HG02588 (cell line): ENCODE measurements at regions not wholly inside any gene's neighbourhood (a gene's known extent, or its start where the extent isn't known, plus 50 kb on each side); places are given as distances from the start of the nearest gene placed in this dataset.
"Not testable (repeated sequence)": the region's sequence is repeated elsewhere in the genome, so short reads cannot be mapped to it uniquely, and the experiment has no call there.

Experiments used
- ATAC-seq: cut with Tn5 transposase; IDR thresholded peaks from one replicate; pipeline ENCODE4 v1.9.1; 2021; ENCODE audit warnings: mild to moderate bottlenecking, moderate library complexity; ENCODE audit not compliant: unreplicated experiment

DNA sequence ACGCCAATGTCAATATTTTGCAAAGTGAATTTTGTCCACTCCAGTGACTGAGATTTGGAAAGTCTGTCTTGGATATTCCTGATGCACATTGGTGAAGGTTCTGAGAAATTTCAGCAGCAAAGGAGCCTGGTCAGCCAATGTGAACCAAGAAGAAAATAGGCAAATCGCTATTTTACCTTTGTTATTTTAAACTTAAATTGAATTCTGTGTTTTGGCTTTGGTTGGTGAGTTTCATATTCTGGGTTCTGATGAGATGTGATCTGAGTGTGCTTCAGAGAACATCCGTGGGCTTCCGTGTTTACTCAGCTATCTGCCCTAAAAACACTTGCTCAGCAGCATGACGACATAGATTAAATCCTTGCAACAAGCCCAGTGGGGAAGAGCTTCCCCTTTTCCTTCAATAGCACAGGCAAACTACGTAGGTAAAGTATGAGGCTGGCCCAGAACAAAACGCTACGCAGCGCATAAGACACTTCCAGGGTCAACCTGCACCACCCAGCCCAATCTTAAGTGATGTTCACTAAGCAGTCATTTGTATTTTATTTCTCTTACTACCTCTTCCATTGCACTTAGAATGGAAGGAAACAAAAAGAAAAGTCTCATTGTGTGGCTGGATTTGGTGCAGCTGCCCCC is 176.4 kb upstream of the KAZN start:
- no peak for ATAC-seq

DNA sequence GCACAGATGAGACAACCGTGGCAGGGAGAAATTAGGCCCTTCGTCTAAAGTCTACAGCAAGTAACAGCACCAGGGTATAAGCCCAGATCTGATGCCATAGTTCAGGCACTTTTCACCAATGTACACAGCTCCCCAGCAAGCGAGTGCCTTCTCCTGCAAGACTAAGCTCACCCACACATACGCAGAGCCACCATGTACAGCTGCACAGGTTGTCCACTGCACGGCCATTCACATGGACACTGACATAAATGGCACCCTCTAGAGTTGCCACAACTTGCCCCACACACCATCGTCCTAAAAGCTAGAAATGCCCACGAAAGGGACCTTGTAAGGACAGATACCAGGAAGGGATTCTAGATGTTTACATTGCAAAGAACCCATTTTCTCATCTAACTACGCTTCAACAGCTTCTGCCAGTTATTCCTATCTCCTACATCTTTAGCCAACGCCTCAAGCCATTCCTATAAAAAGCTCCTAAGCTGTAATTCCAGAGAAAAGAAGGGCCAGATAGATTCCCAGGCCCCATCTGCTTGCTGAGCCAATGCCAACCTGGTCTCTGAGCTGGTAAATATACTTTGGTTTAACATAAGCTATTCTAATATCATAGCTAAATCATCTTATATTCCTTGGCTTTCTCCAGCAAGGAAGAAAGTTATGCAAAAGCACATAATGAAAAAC is 174.0 kb upstream of the KAZN start:
- ATAC-seq, result no peak

DNA sequence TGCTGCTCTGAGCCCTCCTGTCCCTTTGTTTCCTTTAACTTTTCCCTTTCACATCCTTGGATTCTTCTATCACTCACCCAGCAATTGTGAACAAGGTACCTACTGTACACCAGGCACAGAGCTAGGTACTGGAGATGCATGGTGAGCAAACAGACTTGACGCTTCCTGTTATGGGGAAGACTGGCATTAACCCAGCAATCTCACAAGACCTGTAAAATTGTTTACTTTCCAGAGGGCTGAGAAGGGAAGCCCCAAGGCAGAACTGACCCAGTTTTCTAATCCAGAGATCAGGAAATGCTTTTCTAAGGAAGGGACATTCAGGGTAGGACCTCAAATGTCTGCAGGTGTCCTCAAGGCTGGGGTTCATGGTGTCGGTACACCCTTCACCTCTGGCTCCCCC is 171.6 kb upstream of the KAZN start:
- ATAC-seq, result no peak

- ATAC-seq, result no peak
These were observed 168.9 kb upstream of the KAZN start for GRCh38 chr1:14429577-14429976.

GRCh38 chr1:14432728-14433127 is 165.8 kb upstream of the KAZN start:
- ATAC-seq, result not testable (repeated sequence)

- no peak for ATAC-seq
These were observed 163.0 kb upstream of the KAZN start for GRCh38 chr1:14435368-14436023.

- no peak for ATAC-seq
These were observed 161.0 kb upstream of the KAZN start for GRCh38 chr1:14437417-14437918.

GRCh38 chr1:14438127-14438769 is 160.2 kb upstream of the KAZN start:
- ATAC-seq, result no peak

GRCh38 chr1:14439015-14439414 is 159.5 kb upstream of the KAZN start:
- no peak for ATAC-seq

GRCh38 chr1:14440166-14440565 is 158.3 kb upstream of the KAZN start:
- ATAC-seq, result no peak

GRCh38 chr1:14440731-14441130 is 157.8 kb upstream of the KAZN start:
- ATAC-seq, result no peak

GRCh38 chr1:14441302-14441741 is 157.2 kb upstream of the KAZN start:
- ATAC-seq, result no peak

- no peak for ATAC-seq
These were observed 155.8 kb upstream of the KAZN start for GRCh38 chr1:14442669-14443068.

GRCh38 chr1:14443164-14443787 is 155.2 kb upstream of the KAZN start:
- ATAC-seq, result no peak

GRCh38 chr1:14451217-14451616 is 147.3 kb upstream of the KAZN start:
- ATAC-seq, result no peak

- no peak for ATAC-seq
These were observed 145.9 kb upstream of the KAZN start for GRCh38 chr1:14452551-14452950.

GRCh38 chr1:14460173-14460572 is 138.3 kb upstream of the KAZN start:
- no peak for ATAC-seq

DNA sequence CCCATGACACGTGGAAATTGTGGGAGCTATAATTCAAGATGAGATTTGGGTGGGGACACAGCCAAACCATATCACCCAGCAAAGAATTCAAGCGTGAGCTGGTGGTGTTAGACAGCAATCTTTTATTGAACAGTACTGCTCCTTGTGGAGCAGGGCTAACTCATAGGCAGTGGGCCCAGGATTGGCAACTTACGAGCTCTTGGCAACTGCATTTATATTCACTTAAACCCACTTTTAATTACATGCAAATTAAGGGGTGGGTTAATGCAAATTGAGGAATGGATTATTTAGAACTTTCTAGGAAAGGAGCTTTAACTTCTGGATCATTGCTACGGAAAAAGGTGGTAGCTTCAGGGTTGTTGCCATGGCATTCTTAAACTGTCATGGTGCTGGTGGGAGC is 135.6 kb upstream of the KAZN start:
- ATAC-seq, result no peak

DNA sequence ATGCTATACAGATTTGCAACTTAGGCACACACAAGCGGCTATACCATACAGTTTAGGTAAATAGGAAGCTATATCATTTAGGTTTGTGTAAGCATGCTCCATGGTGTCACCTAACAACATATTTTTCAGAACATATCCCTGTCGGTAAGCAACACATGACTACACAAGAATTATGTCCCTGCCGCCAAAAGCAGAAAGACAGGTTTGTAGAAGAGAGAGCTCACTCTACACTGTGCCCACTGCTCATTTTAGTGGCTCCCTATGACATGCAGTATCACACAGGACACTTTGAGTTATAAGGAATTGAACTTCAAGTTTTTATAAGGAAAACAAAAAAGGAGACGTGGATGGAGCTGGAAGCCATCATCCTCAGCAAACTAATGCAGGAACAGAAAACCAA is 132.5 kb upstream of the KAZN start:
- no peak for ATAC-seq

- no peak for ATAC-seq
These were observed 131.4 kb upstream of the KAZN start for GRCh38 chr1:14467112-14467511.

DNA sequence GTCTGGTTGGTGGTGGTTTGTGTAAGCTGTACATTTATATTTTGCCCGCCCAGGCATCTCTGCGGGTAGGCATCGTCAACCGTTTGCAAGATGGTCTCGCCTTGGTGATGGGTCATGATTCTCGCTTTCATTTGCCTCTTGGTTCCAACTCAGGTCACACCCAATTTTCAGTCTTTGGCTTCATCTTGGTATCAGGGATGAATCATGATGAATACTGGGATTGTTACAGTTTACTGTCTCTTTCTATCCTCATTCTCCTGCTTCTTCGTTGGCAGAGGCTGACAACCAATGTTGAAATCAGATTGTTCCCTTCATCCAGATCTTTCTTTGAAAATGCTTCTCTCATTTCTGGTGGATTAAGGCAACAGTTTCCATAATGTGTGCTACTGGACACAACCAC is 129.7 kb upstream of the KAZN start:
- ATAC-seq, result no peak
